Neural cell (in vitro differentiated cells): ENCODE measurements at regions not wholly inside any gene's neighbourhood (a gene's known extent, or its start where the extent isn't known, plus 50 kb on each side); places are given as distances from the start of the nearest gene placed in this dataset.

Experiments
- H2AFZ ChIP-seq: fragments of 200-600, 300-800 bp; sonication (generic), shearing (Covaris generic); 2 replicates; pipeline ENCODE4 v1.6.0; 2014; ENCODE audit warnings: low read depth, mild to moderate bottlenecking, antibody characterized with exemption, low read length, moderate library complexity
- H3F3A ChIP-seq: fragments of 200-600 bp; shearing (Covaris generic); 2 replicates; pipeline ENCODE4 v1.6.1; 2016; ENCODE audit warnings: mild to moderate bottlenecking, moderate library complexity, mixed read lengths, antibody characterized with exemption, low read length; ENCODE audit not compliant: insufficient read depth, poor library complexity, severe bottlenecking
- H3K27ac ChIP-seq: fragments of 200-600, 300-800 bp; sonication (generic), shearing (Covaris generic); 2 replicates; pipeline ENCODE4 v1.5.1; 2014; ENCODE audit warnings: mild to moderate bottlenecking, low read length, moderate library complexity
- H3K27me3 ChIP-seq: fragments of 300-800, 200-600 bp; sonication (generic), shearing (Covaris generic); 2 replicates; pipeline ENCODE4 v1.6.0; 2014; ENCODE audit warnings: mild to moderate bottlenecking, low read depth, low read length, moderate library complexity; ENCODE audit not compliant: insufficient read depth
- H3K36me3 ChIP-seq: fragments of 300-800, 200-600 bp; sonication (generic), shearing (Covaris generic); 2 replicates; pipeline ENCODE4 v1.5.1; 2014; ENCODE audit warnings: mild to moderate bottlenecking, antibody characterized with exemption, low read length, moderate library complexity; ENCODE audit not compliant: insufficient read depth
- H3K4me2 ChIP-seq: fragments of 300-800, 200-600 bp; sonication (generic), shearing (Covaris generic); 2 replicates; pipeline ENCODE4 v1.6.0; 2014; ENCODE audit warnings: mild to moderate bottlenecking, low read length
- H3K4me3 ChIP-seq: fragments of 300-800, 200-600 bp; sonication (generic), shearing (Covaris generic); 2 replicates; pipeline ENCODE4 v1.5.1; 2014; ENCODE audit warnings: mild to moderate bottlenecking, low read length, moderate library complexity
- H3K79me2 ChIP-seq: fragments of 200-600 bp; shearing (Covaris generic); replicated peaks from 2 replicates; pipeline ENCODE4 v1.6.0; 2014; ENCODE audit warnings: mild to moderate bottlenecking, low read length, moderate library complexity; ENCODE audit not compliant: insufficient read depth
- H3K9ac ChIP-seq: fragments of 300-800, 200-600 bp; sonication (generic), shearing (Covaris generic); 2 replicates; pipeline ENCODE4 v1.6.1; 2016; ENCODE audit warnings: mild to moderate bottlenecking, low read length, mixed read lengths
- H3K9me2 ChIP-seq: fragments of 200-600 bp; shearing (Covaris generic); 2 replicates; pipeline ENCODE4 v1.6.1; 2016; ENCODE audit warnings: mild to moderate bottlenecking, low read length, mixed read lengths; ENCODE audit not compliant: insufficient read depth
- H3K9me3 ChIP-seq: fragments of 200-600, 300-800 bp; sonication (generic), shearing (Covaris generic); 2 replicates; pipeline ENCODE4 v1.6.1; 2016; ENCODE audit warnings: mild to moderate bottlenecking, mixed run types, low read length, moderate library complexity, mixed read lengths
- H4K20me1 ChIP-seq: fragments of 200-600 bp; shearing (Covaris generic); 2 replicates; pipeline ENCODE4 v1.6.1; 2016; ENCODE audit warnings: mild to moderate bottlenecking, mixed run types; ENCODE audit not compliant: insufficient read depth
- CTCF ChIP-seq: fragments of 450-650 bp; IDR thresholded peaks from 2 replicates; pipeline ENCODE4 v1.5.1; 2014; ENCODE audit warnings: antibody characterized with exemption, mild to moderate bottlenecking, moderate library complexity; ENCODE audit not compliant: poor library complexity, severe bottlenecking
- EP300 ChIP-seq: fragments of 450-650 bp; conservative IDR thresholded peaks from 2 replicates; pipeline ENCODE4 v1.6.1; 2014; ENCODE audit warnings: antibody characterized with exemption, mild to moderate bottlenecking, moderate library complexity; ENCODE audit not compliant: poor library complexity, severe bottlenecking
- EZH2 ChIP-seq: fragments of 200-600, 300-800 bp; shearing (Covaris generic), sonication (generic); IDR thresholded peaks from 2 replicates; pipeline ENCODE4 v1.6.1; 2014; ENCODE audit warnings: antibody characterized with exemption, low read length, borderline replicate concordance, mild to moderate bottlenecking; ENCODE audit not compliant: insufficient read depth, poor library complexity, severe bottlenecking
- MXI1 ChIP-seq: fragments of 450-650 bp; conservative IDR thresholded peaks from 2 replicates; pipeline ENCODE4 v1.6.1; 2014; ENCODE audit warnings: antibody characterized with exemption, mild to moderate bottlenecking; ENCODE audit not compliant: poor library complexity, severe bottlenecking
- POLR2AphosphoS5 ChIP-seq: IDR thresholded peaks from 2 replicates; pipeline ENCODE4 v1.6.1; 2012
- RAD21 ChIP-seq: fragments of 450-650 bp; conservative IDR thresholded peaks from 2 replicates; pipeline ENCODE4 v1.6.1; 2014; ENCODE audit warnings: antibody characterized with exemption, mild to moderate bottlenecking, moderate library complexity
- REST ChIP-seq: IDR thresholded peaks from 2 replicates; pipeline ENCODE4 v1.6.1; 2012; ENCODE audit warnings: borderline replicate concordance
- SMC3 ChIP-seq: fragments of 450-650 bp; conservative IDR thresholded peaks from 2 replicates; pipeline ENCODE4 v1.6.1; 2014; ENCODE audit warnings: antibody characterized with exemption, mild to moderate bottlenecking, moderate library complexity; ENCODE audit not compliant: poor library complexity
- TAF1 ChIP-seq: IDR thresholded peaks from 2 replicates; pipeline ENCODE4 v1.6.1; 2012; ENCODE audit warnings: low read depth

GRCh38 chr4:62145276-62145675 lies 945.1 kb downstream of the ADGRL3 start:
- Histone ChIP-seq H3K4me3 (no peak overlapping the region), H3K36me3 (no peaks in the 10 kb centered on the region), H3F3A (no peaks in the 10 kb centered on the region), H3K9me3 (peaks cover 6% of the 10 kb centered on the region), H3K4me2 (no peak overlapping the region), H3K9me2 (no peaks in the 10 kb centered on the region), H4K20me1 (no peaks in the 10 kb centered on the region), H3K9ac (no peak overlapping the region), H2AFZ (no peak overlapping the region), H3K27ac (no peak overlapping the region), H3K27me3 (no peaks in the 10 kb centered on the region), H3K79me2 (no peaks in the 10 kb centered on the region)
- no peak for TF ChIP-seq SMC3
- TF ChIP-seq RAD21 = no peak
- TF ChIP-seq REST = no peak

- Histone ChIP-seq H3K9ac (no peak overlapping the region), H4K20me1 (no peaks in the 10 kb centered on the region)
Observed at GRCh38 chr4:62144431-62144830, 944.3 kb downstream of the ADGRL3 start.

More at GRCh38 chr4:62144431-62144830, 944.3 kb downstream of the ADGRL3 start:
- Histone ChIP-seq H3K9me3 (peaks cover 6% of the 10 kb centered on the region), H3K27me3 (no peaks in the 10 kb centered on the region), H3K4me2 (no peak overlapping the region), H3K79me2 (no peaks in the 10 kb centered on the region), H3K27ac (no peak overlapping the region), H3K9me2 (no peaks in the 10 kb centered on the region), H3F3A (no peaks in the 10 kb centered on the region), H2AFZ (no peak overlapping the region), H3K4me3 (no peak overlapping the region), H3K36me3 (no peaks in the 10 kb centered on the region)
- TF ChIP-seq REST (no peak), POLR2AphosphoS5 (no peak), CTCF (no peak), TAF1 (no peak), RAD21 (no peak), EZH2 (no peak), SMC3 (no peak), EP300 (no peak), MXI1 (no peak)
